GM21576 (cell line): ENCODE measurements at regions not wholly inside any gene's neighbourhood (a gene's known extent, or its start where the extent isn't known, plus 50 kb on each side); places are given as distances from the start of the nearest gene placed in this dataset.

Experiments
- ATAC-seq: cut with Tn5 transposase; IDR thresholded peaks from one replicate; pipeline ENCODE4 v1.9.1; 2021; ENCODE audit warnings: mild to moderate bottlenecking, moderate library complexity; ENCODE audit not compliant: unreplicated experiment

DNA sequence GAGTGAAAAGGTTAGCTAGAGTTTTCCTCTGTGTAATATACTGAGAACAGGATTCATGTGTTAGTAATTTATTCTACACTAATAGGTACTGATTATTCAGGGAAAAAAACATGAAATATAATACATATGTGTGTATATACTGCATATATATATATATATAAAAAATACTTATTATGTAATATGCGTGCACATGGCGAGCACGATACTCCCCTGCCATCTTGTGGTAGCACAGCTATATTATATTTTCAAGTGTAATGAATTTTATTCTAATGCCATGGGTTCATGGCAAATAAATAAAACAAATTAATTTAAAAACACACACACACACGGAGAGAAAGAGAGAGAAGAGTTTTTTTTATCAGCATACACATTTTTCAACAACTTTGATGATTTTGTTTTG lies 460.6 kb downstream of the KCNJ2 start:
- ATAC-seq: no peak

DNA sequence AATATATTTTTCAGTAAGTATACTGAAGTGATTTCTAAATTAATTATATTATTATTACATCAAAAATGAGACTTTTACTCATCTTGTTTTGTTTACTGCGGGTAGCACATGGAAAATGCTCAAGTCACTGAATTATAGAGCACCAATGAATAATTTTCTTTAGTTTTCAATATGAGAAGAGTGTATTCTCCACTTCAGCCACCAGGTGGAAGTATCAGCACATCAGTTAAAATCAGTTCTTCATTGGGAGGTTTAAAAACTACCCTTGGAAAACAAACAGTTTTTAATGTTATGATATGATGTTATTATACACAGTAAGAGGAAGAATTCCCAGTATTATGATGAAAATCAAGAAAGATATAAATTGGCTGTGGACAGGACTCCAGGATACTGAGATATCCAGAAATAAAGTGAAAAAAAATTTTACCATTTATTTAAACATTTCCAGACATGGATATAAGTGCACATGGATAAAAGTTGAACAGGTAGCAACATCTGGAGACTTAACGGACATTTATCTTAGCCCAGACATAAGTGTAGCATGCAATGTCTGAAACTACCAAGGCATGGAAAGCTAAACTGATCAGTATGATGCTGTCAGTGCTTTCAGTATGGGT lies 467.3 kb downstream of the KCNJ2 start:
- ATAC-seq: no peak

DNA sequence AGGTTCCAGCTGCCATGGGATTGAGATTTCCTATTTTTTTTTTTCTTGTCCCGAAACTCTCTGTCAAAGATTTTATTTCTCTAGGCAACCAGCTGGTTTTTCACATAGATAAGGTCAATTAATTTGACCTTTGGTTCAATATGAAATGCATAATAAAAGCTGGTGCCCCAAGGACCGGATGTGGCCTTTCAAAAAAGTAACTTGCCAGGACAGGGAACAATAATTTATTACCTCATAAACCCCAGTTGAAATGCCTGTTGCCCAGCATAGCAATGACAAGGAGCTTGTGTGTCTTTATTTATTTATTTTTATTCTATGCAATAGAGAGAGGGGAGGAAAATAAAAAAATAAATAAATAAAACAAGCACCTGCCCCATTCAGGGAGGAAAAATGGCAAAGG lies 472.7 kb downstream of the KCNJ2 start:
- no peak for ATAC-seq

DNA sequence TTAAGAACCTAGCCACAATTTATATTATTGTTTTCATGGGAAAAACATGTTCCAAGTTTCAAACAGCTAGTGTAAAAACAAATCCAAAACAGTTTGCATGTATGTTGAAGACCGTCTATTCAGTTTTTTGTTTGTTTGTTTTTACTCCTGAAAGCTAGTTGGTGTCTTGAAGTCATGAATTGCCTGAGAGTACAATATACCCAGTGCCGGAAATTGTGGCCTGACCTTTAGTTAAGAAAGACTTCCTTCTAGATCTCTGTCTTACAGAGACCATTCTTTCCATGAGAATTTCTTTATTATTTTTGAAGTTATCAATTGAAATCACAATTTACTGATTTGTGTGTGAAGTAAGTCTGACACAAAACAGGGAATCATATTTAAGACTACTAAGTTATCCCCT lies 474.8 kb downstream of the KCNJ2 start:
- no peak for ATAC-seq

DNA sequence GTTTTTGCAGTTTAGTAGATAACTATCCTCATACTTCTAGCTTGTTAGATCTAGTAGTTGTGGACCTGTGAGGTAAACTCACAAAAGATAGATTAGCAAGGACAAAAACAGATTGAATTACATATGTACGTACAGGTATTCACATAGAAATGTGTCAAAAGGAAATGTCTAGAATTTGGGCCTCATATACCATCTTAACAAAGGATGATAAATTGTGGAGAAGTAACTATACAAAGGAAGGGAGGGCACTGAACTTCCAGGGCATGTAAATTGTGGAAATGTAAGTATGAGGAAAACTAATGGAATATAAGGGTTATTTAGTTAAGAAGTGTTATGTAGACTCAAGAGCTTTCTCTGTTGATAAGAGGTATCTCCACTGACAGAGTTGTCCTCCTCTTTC lies 477.3 kb downstream of the KCNJ2 start:
- no peak for ATAC-seq

DNA sequence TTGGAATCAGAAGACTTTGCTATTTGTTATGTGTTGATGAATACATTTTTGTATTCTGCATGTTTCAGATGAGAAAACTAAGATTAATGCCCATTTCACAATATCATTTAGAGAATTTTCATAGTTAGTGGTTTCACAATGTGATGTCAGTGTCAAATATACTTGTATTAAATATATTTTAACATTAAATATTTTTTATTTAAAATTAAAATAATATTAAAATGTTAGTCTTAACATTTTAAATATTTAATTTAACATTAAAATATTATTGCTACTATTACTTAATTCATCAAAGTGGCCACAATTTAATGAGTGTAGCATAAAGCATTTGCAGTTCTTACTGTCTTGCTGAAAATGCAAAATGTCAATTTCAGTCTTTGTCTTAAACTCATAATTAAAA lies 478.8 kb downstream of the KCNJ2 start:
- no peak for ATAC-seq

DNA sequence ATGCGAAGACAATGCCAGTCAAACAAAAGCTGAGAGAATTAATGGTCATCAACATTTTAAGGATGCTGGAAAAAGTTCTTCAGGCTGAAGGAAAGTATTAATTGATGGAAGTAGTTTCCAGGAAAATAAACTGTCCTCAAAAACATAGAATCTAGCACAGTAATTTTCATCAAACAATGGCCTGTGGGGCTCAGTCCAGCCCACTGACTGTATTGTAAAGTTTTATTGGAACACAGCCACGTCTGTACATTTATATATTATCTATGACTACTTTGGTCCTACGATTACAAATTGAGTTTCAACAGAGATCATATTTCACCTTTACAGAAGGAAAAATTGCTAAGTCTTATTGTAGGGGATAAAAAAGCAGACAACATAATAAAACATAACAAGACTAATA lies 484.5 kb downstream of the KCNJ2 start:
- no peak for ATAC-seq

DNA sequence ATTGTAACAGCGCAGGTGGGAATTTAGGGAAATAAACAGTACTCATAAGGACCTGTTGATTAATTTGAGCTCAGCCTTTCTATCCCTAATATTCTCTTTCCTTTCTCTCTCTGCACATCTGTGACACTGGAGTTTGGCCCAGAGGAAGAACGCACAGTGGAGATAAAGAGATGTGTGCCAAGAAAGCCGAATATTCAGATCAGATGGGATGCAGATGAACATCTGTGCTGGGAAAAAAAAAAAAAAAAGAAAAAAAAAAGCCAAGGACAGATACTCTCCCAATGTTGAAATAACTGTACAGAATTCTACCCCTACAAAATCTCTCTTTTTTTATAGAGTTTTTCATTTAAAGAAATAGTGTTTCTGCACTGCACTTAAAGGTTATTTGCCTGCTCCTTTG lies 485.4 kb downstream of the KCNJ2 start:
- ATAC-seq: no peak

DNA sequence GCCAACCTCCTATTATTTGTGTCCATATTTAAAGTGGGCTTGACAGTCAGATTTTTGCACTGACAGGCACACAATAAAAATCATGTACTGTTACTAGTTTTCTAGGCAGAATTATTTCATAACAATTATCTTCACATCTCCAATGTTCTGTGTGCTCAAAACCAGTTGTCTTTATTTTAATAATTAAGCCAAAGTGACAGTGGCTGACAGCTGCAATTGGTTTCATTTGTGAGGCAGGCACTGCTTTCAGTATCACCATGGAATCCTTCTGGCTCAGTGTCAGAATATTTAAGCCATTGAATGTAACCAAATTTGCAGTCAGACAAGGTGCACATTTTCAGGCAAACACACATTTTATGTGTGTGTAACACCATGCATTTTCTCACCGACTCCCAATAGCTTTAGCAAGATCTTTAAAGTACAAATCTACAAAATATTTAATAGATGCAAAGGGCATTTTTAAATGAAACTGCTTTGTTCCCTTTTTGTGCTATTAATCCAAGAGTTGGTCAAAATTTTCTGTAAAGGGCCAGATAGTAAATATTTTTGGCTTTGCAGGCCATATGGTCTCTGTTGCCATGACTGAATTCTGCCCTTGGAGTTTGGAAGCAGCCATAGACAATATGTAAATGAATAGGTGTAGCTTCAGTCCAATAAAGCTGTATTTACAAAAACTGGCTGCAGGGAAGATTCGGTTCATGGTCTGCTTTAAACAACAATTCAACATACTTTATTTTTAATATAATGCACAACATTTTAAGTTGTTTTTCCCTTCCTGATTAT lies 486.0 kb downstream of the KCNJ2 start:
- ATAC-seq: no peak

DNA sequence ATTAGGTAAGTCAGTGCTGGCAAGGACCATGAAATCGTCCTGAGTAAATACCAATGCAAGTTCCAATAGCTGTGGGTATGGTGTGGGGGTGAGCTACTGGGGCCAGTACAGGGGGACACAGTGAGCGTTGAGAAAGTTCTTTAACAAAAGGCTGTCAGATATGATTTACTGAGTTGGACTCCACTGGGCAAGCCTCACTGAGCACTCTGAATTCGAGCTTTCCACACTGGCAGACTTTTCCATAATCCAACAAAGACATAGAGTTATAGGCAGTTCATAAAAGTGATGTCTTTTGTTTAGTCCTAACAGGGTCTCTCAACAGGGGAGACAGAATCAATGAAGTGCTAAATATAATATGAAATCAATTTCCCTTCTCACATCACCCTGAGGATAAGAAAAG lies 489.0 kb downstream of the KCNJ2 start:
- ATAC-seq: no peak

DNA sequence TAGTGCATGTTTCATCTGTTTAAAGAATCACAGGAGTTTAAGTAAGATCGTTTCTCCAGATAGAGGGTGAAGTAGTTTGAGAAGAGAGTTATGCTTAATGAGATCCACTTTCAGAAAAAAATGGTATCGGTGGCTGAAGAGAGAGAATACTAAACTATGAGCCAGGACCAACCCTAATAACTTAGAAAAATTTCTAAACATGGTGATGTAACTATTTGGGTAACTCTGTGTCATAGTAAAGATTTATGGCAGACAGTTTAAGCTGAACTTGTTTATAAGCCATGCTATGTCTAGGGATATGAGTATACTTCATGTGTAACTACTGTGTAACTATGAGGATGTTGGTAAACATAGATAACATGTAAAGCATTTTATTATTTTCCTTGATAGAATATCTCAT lies 489.5 kb downstream of the KCNJ2 start:
- ATAC-seq: no peak

DNA sequence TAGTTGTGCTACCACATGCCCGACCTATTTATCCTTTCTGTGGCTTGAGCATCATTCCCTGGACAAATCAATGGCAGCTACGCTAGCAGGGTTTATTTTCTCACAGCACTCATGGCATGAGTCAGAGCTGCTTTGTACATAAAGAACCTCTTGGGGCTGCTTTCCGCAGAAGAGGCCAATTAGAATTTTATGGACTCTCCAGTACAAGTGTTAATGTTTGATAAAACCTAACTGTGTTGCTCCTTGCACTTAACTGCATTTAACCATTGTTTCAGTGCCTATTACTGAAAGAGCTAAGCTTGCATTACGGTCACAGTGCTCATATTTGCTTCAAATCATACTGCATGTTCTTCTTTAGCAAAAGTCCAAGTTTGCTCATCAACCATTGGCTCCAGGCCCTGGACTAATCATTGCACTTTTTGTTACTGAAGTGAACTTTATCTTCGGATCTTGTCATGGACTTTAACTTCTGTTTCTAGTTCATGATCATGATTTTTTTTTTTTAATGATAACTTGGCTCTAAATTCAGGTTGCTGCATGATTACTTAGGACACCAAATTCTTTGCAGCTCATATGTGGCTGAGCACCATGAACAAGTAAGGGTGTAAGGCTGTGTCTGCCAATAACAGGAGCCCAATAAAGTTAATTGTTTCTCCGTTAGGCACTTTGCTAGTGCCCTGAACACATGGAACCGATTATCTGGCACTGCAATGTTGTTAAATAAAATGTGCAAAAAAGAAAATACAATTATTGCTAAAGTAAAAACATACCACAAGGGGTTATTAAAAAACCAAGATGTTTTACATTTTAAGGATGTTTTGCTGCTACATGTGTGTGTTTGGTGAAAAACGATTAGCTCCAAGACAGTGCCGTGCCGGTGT lies 492.2 kb downstream of the KCNJ2 start:
- ATAC-seq: no peak

DNA sequence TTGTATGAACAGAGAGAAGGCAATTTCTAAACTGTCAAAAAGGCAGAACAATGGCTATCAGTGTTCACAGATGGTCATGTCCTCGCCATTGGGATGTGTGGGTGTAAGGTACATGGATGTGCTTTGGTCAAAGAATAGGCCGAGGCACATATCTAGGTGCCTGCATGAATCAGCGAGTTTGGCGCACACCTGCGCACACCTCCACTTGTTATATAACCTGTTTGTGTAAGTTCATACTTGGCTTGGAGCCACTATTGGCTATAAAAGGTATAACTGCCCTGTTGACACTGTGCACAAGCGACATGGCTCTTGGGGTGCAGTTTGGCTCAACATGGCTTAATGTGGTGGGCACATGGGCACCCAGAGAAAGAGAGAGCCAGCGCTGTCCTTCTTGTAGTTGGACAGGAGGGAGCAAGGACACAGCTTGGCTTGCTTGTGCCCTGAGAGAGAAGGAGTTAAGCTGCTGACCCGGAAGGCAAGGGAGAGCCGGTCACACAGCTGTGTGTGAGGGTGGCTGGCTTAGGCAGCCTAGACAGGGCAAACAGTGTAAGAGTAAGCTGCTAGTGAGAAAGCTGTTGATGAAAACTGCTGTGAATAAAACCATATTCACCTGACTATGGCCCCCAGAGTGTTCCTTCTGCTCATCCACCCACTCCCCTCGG lies 499.1 kb downstream of the KCNJ2 start:
- ATAC-seq: no peak

DNA sequence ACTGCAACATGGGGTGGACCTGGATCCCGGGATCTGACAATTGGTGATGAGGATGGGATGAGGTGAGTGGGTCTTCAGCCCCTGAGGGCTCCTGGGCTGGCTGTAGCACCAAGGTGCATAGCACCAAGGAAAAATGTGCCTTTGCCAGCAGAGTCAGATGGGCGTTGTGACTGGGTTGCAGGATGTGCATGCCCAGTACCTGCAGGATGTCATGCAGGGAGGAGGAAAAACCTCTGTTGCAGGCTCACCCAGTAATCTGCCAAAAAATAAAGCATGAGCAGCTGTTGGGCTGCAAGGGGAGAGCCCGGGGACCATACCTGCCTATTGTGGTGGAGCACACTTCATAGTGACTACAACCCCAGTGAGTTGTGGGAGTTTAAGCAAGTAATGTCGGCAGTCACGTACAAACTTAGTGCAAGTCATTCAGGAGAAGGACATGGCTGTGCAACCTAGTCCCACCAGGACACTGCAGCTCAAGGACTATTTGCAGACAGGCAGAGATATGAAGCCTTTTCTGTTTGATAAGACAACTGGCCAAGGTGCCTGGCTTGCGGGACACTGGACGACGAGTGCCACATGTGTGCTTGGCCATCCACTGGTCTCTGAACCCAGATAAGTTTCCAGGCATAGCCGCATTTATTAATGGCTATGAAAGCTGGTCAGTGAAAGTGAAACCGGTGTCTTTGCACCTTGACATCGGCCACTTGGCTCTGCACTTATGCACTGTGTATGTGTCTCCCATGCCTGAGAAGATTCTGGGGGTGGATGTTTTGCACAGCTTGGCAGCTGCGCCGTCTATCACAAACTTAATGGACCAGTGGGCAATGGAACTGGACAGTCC lies 499.8 kb downstream of the KCNJ2 start:
- no peak for ATAC-seq

DNA sequence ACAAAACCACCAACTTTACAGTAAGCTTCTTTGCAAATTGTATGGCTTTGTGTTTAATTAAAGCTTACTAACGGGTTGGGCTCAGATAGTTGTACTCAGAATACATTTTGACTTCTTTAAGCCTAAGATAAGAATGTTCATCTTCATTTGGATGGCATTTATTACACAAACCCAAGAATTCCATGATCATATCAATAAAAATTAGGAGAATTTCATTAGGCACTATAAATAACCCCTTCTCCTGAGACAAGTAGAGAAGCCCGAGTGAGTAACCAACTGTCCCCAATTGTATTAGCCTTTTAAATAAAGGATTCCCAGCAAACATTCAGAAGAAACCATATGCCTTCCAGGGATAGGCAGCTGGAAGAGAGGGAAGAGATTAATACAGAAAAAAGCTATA lies 504.7 kb downstream of the KCNJ2 start:
- no peak for ATAC-seq

DNA sequence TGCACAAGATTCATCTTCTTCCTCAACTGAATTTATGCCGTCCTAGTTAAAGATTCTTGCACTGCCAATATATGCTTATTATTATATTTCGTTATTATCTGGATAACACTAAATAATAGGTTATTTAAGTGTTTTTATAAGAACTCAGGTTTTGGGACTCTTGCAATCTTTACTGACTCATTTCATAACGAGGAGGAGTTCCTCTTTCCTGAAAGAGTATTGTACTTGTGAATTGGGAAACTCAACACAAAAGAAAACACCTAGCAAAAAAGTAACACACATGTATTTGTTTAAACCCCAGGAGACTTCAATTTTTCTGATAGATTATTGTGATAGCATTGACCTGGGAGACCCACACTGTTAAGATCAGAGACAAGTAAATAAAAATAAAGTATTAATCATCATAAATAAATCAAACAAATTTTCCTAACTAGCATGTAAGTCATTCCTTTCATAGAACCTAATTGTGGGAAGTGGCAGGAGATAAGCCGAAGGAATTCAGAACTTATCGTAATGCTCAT lies 505.8 kb downstream of the KCNJ2 start:
- ATAC-seq: no peak

DNA sequence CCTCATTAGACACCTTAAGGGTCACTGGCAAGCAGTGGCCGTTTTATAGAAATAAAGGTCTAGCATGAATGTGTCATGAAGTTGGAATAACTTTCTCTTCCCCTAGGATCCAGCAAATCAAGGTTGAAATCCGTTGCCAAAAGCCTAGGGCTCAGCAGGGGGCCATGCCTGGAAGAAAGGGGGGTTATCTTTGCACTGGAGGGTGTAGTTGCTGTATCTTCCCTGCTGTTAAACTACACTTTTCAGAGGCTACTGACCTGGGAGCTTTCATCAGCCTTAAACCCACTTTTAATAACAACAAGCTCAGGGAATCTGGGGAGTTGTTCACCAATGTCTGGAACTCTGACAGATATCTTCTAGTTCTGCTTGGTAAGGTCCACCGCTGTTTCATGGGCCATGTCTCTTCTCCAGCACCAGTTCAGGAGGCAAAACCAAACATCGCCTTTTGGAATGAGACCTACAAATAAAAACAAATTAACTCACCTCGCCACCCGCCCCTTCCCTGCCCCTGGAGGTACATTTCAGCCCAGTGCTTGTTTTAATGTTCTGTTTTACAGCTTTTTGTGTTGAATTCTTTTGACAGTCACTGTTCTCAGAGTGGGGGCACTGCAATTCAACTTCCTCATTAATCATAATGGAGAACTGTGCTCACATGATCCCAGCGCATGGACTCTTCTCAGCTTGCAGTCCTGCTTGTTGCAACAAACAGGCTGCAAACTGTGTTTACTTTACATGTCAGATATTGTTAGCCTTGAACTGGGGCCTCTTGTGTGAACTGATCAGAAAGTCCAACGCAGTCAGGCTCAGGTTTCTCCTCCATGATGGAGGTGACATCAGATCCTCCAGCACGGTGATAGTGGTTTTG lies 508.7 kb downstream of the KCNJ2 start:
- no peak for ATAC-seq

DNA sequence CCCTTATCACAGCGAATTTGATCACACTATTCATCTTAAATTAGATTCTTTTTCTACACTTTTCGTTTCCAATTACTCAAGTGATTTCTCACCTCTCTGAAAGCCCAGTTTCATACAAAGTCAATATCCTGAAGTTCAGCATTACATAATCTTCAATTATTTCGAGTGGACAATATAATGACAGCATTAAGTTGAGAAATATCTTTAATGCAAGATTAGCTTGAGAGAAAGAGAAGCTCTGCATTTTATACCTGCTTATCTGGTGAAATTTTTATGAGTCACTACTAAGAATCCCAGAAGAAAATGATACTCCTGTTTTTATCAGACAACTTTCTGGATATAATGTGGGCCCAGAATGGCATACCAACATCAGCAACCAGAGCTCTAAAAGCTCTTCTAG lies 509.6 kb downstream of the KCNJ2 start:
- ATAC-seq: no peak

DNA sequence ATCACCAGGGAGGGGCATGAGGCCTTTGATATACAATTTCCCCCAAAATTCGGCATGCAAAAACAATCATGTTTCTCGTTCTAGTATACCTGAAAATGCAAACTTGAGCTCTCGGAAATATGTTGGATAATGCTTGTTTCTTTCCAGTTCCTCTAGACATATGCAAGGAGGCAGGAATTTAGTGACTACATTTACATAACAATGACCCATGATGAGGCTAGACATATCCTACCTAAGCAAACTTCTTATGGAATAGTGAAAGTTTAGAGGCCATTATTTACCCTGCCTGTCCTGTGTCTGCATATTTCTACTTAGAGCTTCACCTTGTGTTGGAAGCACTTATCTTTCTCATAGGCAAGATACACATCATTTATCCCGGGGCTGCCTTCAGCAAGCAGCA lies 514.6 kb downstream of the KCNJ2 start:
- no peak for ATAC-seq
